Neural cell (in vitro differentiated cells): ENCODE measurements at regions not wholly inside any gene's neighbourhood (a gene's known extent, or its start where the extent isn't known, plus 50 kb on each side); places are given as distances from the start of the nearest gene placed in this dataset.

Source experiments
- H2AFZ ChIP-seq: fragments of 200-600, 300-800 bp; sonication (generic), shearing (Covaris generic); 2 replicates; pipeline ENCODE4 v1.6.0; 2014; ENCODE audit warnings: low read depth, mild to moderate bottlenecking, antibody characterized with exemption, low read length, moderate library complexity
- H3F3A ChIP-seq: fragments of 200-600 bp; shearing (Covaris generic); 2 replicates; pipeline ENCODE4 v1.6.1; 2016; ENCODE audit warnings: mild to moderate bottlenecking, moderate library complexity, mixed read lengths, antibody characterized with exemption, low read length; ENCODE audit not compliant: insufficient read depth, poor library complexity, severe bottlenecking
- H3K27ac ChIP-seq: fragments of 200-600, 300-800 bp; sonication (generic), shearing (Covaris generic); 2 replicates; pipeline ENCODE4 v1.5.1; 2014; ENCODE audit warnings: mild to moderate bottlenecking, low read length, moderate library complexity
- H3K27me3 ChIP-seq: fragments of 300-800, 200-600 bp; sonication (generic), shearing (Covaris generic); 2 replicates; pipeline ENCODE4 v1.6.0; 2014; ENCODE audit warnings: mild to moderate bottlenecking, low read depth, low read length, moderate library complexity; ENCODE audit not compliant: insufficient read depth
- H3K36me3 ChIP-seq: fragments of 300-800, 200-600 bp; sonication (generic), shearing (Covaris generic); 2 replicates; pipeline ENCODE4 v1.5.1; 2014; ENCODE audit warnings: mild to moderate bottlenecking, antibody characterized with exemption, low read length, moderate library complexity; ENCODE audit not compliant: insufficient read depth
- H3K4me2 ChIP-seq: fragments of 300-800, 200-600 bp; sonication (generic), shearing (Covaris generic); 2 replicates; pipeline ENCODE4 v1.6.0; 2014; ENCODE audit warnings: mild to moderate bottlenecking, low read length
- H3K4me3 ChIP-seq: fragments of 300-800, 200-600 bp; sonication (generic), shearing (Covaris generic); 2 replicates; pipeline ENCODE4 v1.5.1; 2014; ENCODE audit warnings: mild to moderate bottlenecking, low read length, moderate library complexity
- H3K79me2 ChIP-seq: fragments of 200-600 bp; shearing (Covaris generic); replicated peaks from 2 replicates; pipeline ENCODE4 v1.6.0; 2014; ENCODE audit warnings: mild to moderate bottlenecking, low read length, moderate library complexity; ENCODE audit not compliant: insufficient read depth
- H3K9ac ChIP-seq: fragments of 300-800, 200-600 bp; sonication (generic), shearing (Covaris generic); 2 replicates; pipeline ENCODE4 v1.6.1; 2016; ENCODE audit warnings: mild to moderate bottlenecking, low read length, mixed read lengths
- H3K9me2 ChIP-seq: fragments of 200-600 bp; shearing (Covaris generic); 2 replicates; pipeline ENCODE4 v1.6.1; 2016; ENCODE audit warnings: mild to moderate bottlenecking, low read length, mixed read lengths; ENCODE audit not compliant: insufficient read depth
- H3K9me3 ChIP-seq: fragments of 200-600, 300-800 bp; sonication (generic), shearing (Covaris generic); 2 replicates; pipeline ENCODE4 v1.6.1; 2016; ENCODE audit warnings: mild to moderate bottlenecking, mixed run types, low read length, moderate library complexity, mixed read lengths
- H4K20me1 ChIP-seq: fragments of 200-600 bp; shearing (Covaris generic); 2 replicates; pipeline ENCODE4 v1.6.1; 2016; ENCODE audit warnings: mild to moderate bottlenecking, mixed run types; ENCODE audit not compliant: insufficient read depth
- EP300 ChIP-seq: fragments of 450-650 bp; conservative IDR thresholded peaks from 2 replicates; pipeline ENCODE4 v1.6.1; 2014; ENCODE audit warnings: antibody characterized with exemption, mild to moderate bottlenecking, moderate library complexity; ENCODE audit not compliant: poor library complexity, severe bottlenecking
- EZH2 ChIP-seq: fragments of 200-600, 300-800 bp; shearing (Covaris generic), sonication (generic); IDR thresholded peaks from 2 replicates; pipeline ENCODE4 v1.6.1; 2014; ENCODE audit warnings: antibody characterized with exemption, low read length, borderline replicate concordance, mild to moderate bottlenecking; ENCODE audit not compliant: insufficient read depth, poor library complexity, severe bottlenecking
- MXI1 ChIP-seq: fragments of 450-650 bp; conservative IDR thresholded peaks from 2 replicates; pipeline ENCODE4 v1.6.1; 2014; ENCODE audit warnings: antibody characterized with exemption, mild to moderate bottlenecking; ENCODE audit not compliant: poor library complexity, severe bottlenecking
- POLR2AphosphoS5 ChIP-seq: IDR thresholded peaks from 2 replicates; pipeline ENCODE4 v1.6.1; 2012
- RAD21 ChIP-seq: fragments of 450-650 bp; conservative IDR thresholded peaks from 2 replicates; pipeline ENCODE4 v1.6.1; 2014; ENCODE audit warnings: antibody characterized with exemption, mild to moderate bottlenecking, moderate library complexity
- SMC3 ChIP-seq: fragments of 450-650 bp; conservative IDR thresholded peaks from 2 replicates; pipeline ENCODE4 v1.6.1; 2014; ENCODE audit warnings: antibody characterized with exemption, mild to moderate bottlenecking, moderate library complexity; ENCODE audit not compliant: poor library complexity
- TAF1 ChIP-seq: IDR thresholded peaks from 2 replicates; pipeline ENCODE4 v1.6.1; 2012; ENCODE audit warnings: low read depth
- TF ChIP-seq, protein P1 (sequence below): fragments of 450-650 bp; IDR thresholded peaks from 2 replicates; pipeline ENCODE4 v1.5.1; 2014; ENCODE audit warnings: antibody characterized with exemption, mild to moderate bottlenecking, moderate library complexity; ENCODE audit not compliant: poor library complexity, severe bottlenecking
- TF ChIP-seq, protein P2 (sequence below): IDR thresholded peaks from 2 replicates; pipeline ENCODE4 v1.6.1; 2012; ENCODE audit warnings: borderline replicate concordance

- no peaks in the 10 kb centered on the region for H3K9me2 ChIP-seq
- no peaks in the 10 kb centered on the region for H3K27me3 ChIP-seq
- no peak overlapping the region for H2AFZ ChIP-seq
- no peak overlapping the region for H3K9ac ChIP-seq
- no peaks in the 10 kb centered on the region for H3K79me2 ChIP-seq
- no peaks in the 10 kb centered on the region for H4K20me1 ChIP-seq
- H3F3A ChIP-seq: no peaks in the 10 kb centered on the region
- no peak overlapping the region for H3K27ac ChIP-seq
- H3K4me3 ChIP-seq: no peak overlapping the region
- no peaks in the 10 kb centered on the region for H3K9me3 ChIP-seq
- TF ChIP-seq TAF1: no peak
- TF ChIP-seq EZH2: no peak
- no peak for TF ChIP-seq POLR2AphosphoS5
- no peak for TF ChIP-seq EP300
- no peak for TF ChIP-seq SMC3
- TF ChIP-seq, protein P1, sequence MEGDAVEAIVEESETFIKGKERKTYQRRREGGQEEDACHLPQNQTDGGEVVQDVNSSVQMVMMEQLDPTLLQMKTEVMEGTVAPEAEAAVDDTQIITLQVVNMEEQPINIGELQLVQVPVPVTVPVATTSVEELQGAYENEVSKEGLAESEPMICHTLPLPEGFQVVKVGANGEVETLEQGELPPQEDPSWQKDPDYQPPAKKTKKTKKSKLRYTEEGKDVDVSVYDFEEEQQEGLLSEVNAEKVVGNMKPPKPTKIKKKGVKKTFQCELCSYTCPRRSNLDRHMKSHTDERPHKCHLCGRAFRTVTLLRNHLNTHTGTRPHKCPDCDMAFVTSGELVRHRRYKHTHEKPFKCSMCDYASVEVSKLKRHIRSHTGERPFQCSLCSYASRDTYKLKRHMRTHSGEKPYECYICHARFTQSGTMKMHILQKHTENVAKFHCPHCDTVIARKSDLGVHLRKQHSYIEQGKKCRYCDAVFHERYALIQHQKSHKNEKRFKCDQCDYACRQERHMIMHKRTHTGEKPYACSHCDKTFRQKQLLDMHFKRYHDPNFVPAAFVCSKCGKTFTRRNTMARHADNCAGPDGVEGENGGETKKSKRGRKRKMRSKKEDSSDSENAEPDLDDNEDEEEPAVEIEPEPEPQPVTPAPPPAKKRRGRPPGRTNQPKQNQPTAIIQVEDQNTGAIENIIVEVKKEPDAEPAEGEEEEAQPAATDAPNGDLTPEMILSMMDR: no peak
- no peak for TF ChIP-seq MXI1
- TF ChIP-seq, protein P2, sequence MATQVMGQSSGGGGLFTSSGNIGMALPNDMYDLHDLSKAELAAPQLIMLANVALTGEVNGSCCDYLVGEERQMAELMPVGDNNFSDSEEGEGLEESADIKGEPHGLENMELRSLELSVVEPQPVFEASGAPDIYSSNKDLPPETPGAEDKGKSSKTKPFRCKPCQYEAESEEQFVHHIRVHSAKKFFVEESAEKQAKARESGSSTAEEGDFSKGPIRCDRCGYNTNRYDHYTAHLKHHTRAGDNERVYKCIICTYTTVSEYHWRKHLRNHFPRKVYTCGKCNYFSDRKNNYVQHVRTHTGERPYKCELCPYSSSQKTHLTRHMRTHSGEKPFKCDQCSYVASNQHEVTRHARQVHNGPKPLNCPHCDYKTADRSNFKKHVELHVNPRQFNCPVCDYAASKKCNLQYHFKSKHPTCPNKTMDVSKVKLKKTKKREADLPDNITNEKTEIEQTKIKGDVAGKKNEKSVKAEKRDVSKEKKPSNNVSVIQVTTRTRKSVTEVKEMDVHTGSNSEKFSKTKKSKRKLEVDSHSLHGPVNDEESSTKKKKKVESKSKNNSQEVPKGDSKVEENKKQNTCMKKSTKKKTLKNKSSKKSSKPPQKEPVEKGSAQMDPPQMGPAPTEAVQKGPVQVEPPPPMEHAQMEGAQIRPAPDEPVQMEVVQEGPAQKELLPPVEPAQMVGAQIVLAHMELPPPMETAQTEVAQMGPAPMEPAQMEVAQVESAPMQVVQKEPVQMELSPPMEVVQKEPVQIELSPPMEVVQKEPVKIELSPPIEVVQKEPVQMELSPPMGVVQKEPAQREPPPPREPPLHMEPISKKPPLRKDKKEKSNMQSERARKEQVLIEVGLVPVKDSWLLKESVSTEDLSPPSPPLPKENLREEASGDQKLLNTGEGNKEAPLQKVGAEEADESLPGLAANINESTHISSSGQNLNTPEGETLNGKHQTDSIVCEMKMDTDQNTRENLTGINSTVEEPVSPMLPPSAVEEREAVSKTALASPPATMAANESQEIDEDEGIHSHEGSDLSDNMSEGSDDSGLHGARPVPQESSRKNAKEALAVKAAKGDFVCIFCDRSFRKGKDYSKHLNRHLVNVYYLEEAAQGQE: no peak
- H3K4me2 ChIP-seq: no peak overlapping the region
- H3K36me3 ChIP-seq: no peaks in the 10 kb centered on the region
These were observed 147.7 kb upstream of the SLC1A4 start for GRCh38 chr2:64841461-64841860.

DNA sequence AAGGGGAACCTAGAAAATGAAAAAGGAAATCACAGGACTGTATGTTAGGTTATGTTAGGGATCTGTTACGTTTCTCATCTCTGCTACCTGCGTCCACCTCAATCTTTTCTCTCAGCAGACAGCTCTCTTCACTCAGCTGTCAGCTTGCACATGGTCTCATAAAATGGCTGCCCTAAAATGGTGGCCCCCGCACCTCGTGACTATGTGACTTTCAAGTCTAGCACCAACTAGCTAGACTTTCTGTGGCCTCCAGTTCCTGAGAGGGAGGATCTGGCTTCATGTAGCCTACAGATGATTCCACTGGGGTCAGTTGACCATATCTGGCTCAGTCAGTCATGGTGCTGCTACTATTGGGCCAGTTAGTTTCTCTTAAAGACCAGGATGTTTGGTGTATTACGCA, 147.2 kb upstream of the SLC1A4 start:
- Histone ChIP-seq H2AFZ (no peak overlapping the region), H3K9ac (no peak overlapping the region), H3K9me3 (no peaks in the 10 kb centered on the region), H3F3A (no peaks in the 10 kb centered on the region), H3K4me2 (no peak overlapping the region), H3K27ac (no peak overlapping the region), H3K9me2 (no peaks in the 10 kb centered on the region), H3K79me2 (no peaks in the 10 kb centered on the region), H3K27me3 (no peaks in the 10 kb centered on the region), H3K36me3 (no peaks in the 10 kb centered on the region), H4K20me1 (no peaks in the 10 kb centered on the region), H3K4me3 (no peak overlapping the region)
- no peak for TF ChIP-seq EZH2
- TF ChIP-seq SMC3: no peak
- no peak for TF ChIP-seq MXI1
- no peak for TF ChIP-seq TAF1
- no peak for TF ChIP-seq EP300
- TF ChIP-seq RAD21: no peak
- TF ChIP-seq POLR2AphosphoS5: no peak
- TF ChIP-seq, protein P1: no peak
